HG03469 (cell line): ENCODE measurements at regions not wholly inside any gene's neighbourhood (a gene's known extent, or its start where the extent isn't known, plus 50 kb on each side); places are given as distances from the start of the nearest gene placed in this dataset.
"Not testable (repeated sequence)": the region's sequence is repeated elsewhere in the genome, so short reads cannot be mapped to it uniquely, and the experiment has no call there.

Experiments
- ATAC-seq: cut with Tn5 transposase; IDR thresholded peaks from one replicate; pipeline ENCODE4 v1.9.1; 2021; ENCODE audit warnings: mild to moderate bottlenecking, moderate library complexity, moderate number of reproducible peaks; ENCODE audit not compliant: unreplicated experiment

- ATAC-seq, result no peak
These were observed 981.0 kb upstream of the HS3ST1 start for GRCh38 chr4:12409507-12410190.

- ATAC-seq, result no peak
These were observed 979.7 kb upstream of the HS3ST1 start for GRCh38 chr4:12408364-12408763.

DNA sequence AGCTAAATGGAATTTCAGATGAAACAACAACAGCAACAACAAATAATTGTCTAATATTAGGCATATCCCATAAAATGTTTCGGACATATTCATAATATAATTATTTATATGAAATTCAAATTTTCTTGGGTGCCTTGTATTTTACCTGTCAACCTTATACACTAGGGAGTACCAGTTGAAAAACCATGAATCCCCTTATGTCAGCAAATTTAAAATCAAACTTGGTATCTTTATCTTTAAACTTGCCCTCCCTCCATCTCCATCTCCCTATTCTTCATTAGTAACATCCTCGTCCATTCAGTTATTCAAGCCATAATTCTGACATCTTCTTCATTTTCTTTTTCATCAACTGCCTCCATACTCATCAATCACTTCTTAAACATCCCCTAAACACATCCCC, 974.5 kb upstream of the HS3ST1 start:
- no peak for ATAC-seq

DNA sequence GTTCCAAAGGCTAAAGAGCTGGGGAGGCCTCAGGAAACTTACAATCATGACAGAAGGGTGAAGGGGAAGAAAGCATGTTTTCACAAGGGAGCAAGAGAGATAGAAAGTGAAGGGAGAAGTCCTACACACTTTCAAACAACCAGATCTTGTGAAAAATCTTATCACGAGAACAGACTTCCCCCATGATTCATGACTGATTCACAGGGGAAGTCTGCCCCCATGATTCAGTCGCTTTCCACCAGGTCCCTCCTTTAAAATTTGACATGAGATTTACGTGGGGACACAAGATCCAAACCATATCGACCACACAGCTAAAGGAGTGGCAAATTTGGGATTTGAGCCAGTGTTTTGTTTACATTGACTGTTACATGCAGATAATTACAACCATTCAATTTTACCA, 971.1 kb upstream of the HS3ST1 start:
- no peak for ATAC-seq

GRCh38 chr4:12393631-12394262, 965.1 kb upstream of the HS3ST1 start:
- ATAC-seq, result no peak

DNA sequence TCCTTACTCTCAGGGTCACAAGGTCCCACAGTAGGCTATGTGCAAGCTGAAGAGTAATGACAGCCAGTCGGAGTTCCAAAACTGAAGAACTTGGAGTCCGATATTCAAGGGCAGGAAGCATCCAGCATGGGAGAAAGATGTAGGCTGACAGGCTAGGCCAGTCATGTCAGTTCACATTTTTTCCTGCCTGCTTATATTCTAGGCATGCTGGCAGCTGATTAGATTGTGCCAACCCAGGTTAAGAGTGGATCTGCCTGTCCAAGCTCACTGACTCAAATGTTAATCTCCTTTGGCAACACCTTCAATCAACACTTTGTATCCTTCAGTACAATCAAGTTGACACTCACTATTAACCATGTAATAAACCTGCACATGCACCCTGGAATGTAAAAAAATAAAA, 960.9 kb upstream of the HS3ST1 start:
- ATAC-seq, result no peak

DNA sequence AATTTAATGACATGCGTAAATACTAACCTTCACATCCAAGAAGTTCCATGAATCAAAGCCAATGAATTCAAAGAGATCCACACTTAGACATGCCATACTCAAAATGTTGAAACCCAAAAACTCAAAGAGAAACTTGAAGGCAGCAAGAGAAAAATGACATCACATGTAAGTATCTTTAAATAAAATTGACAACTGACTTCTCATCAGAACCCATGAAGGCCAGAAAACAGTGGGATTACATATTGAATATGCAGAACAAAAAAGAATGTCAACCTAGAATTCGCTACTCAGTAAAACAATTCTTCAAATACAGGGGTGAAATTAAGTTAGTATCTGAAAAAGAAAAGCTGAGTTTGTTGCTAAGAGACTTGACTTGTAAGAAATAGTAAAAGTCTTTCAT, 953.9 kb upstream of the HS3ST1 start:
- ATAC-seq, result no peak

DNA sequence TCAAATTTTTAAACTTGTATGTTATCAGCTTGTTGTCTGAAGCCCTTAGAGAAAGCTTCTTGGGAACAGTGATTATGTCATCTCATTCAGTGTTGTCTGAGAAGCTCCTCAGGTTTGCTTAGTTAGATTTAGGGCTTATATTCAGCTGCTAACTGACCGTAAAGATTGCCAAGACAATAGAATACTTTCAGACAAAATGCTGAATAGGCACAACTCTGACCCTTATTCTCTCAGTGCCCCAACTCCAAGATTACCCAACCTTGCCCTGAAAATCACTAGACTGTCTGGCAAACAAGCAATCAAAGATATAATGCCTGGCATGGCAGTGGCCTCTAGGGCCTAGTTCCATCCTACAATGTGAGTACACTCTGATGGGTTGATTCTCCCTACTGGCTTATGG, 950.5 kb upstream of the HS3ST1 start:
- ATAC-seq, result no peak

DNA sequence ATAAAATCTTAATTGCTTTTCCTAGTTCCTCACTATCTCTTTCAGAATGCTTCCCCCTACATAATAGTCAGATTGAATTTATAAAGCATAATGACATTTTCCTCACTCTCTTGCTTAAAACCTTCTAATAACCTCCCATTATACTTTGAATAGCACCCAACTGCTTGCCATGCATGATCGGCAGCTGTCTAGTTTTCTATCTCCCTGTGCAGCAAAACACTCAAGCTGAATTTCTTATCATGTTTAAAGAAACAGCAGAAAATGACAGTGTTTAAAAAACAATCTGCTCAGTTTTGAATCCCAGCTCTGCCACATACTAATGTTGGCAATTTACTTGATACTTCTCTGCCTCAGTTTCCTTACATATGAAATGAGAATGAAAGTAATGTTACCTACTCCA, 947.1 kb upstream of the HS3ST1 start:
- ATAC-seq, result no peak

DNA sequence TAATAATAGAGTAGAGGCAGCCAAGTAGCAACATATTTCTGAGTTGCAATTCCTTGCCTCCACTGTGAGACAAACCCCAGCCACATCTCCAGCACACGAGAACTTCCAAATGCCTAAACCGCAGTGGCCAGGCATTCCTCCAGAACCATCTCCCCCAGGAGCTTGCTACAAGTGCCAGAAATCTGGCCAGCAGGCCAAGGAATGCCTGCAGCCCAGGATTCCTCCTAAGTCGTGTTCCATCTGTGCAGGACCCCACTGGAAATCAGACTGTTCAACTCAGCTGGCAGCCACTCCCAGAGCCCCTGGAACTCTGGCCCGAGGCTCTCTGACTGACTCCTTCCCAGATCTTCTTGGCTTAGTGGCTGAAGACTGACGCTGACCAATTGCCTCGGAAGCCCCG, 937.2 kb upstream of the HS3ST1 start:
- ATAC-seq, result not testable (repeated sequence)

DNA sequence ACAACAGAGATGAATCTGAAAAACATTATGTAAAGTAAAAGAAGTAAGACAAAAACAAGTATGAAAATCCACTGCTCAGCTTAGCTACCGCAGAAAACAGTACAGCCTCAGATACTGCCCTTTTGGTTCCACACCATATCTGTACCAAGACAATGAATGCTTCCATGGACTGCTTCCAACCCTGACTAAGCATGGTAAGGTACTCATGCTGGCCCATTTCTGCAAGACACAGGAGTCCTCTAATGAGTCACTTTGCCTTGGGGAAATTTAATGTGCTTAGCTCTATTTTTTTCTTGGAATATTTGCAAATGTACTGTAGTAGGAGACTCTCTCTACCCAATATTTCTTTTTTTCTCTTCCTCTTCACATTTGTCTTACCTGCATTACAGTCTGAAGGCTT, 931.7 kb upstream of the HS3ST1 start:
- no peak for ATAC-seq

DNA sequence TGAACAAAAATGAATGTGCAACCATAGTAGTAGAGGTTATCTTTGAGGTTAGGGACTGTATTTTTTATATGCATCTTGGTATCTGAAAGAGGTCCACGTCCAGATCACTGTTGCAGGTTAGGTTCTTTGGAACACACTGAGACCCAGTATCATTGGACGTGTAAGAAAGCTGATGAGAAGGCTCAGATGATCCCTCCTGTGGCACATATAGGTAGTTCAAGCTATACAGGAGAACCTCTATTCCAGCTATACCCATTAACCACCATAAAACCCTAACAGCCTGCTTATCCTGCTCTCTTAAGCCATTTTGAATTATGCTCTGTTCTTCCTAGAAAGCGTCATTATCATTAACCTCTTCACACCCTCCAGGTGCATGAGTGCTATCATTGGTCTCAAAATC, 930.7 kb upstream of the HS3ST1 start:
- ATAC-seq, result no peak

GRCh38 chr4:12333083-12333482, 904.4 kb upstream of the HS3ST1 start:
- ATAC-seq, result not testable (repeated sequence)

GRCh38 chr4:12324965-12325364, 896.3 kb upstream of the HS3ST1 start:
- ATAC-seq, result no peak

- ATAC-seq, result no peak
These were observed 891.1 kb upstream of the HS3ST1 start for GRCh38 chr4:12319765-12320164.

DNA sequence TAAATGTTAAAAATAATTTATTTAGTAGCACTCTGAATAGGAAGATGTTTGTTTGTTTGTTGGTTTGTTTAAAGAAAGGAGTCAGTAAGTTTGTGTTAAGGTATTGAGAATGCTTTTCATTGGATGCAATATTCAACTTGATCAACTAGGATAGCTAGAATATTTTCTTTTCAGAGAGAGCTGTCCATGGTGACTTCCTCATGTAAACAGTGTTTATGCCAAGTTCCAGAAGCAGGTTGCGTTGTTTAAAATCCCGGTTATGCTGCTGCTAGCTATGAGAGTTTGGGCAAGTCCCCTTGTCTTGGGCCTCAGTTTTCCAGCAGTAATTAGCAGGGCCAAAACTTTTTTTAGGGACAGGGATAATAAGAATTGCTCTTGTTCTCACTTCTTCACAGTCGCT, 876.2 kb upstream of the HS3ST1 start:
- no peak for ATAC-seq

- no peak for ATAC-seq
These were observed 867.7 kb upstream of the HS3ST1 start for GRCh38 chr4:12296366-12296765.

DNA sequence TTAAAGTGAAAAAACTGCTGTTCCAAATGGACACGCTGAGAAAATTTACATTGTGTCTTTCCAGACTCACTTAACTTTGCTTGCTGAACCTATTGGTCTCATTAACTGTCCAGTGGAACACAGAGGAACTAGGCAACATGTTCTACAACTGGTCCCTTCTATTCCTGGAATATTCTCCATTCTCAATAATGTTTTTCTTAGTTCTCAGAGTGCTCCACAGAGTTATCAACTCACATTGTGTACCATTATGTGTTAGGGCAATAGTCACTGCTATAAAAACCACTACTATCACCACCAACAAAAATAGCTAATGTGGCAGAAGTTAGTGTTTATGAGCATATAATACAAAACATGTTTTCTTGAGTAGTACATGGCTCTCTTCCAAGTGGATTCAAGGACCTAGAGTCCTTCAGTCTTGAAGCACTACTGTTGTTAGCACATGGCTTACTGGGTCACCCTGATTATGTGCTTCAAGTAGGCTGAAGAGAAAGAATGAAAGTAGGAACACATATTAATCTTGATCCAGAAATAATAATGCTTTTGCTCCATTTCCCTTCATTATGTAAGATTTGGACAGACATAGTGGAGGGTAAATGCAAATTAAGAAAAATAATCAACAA, 865.3 kb upstream of the HS3ST1 start:
- ATAC-seq, result no peak

DNA sequence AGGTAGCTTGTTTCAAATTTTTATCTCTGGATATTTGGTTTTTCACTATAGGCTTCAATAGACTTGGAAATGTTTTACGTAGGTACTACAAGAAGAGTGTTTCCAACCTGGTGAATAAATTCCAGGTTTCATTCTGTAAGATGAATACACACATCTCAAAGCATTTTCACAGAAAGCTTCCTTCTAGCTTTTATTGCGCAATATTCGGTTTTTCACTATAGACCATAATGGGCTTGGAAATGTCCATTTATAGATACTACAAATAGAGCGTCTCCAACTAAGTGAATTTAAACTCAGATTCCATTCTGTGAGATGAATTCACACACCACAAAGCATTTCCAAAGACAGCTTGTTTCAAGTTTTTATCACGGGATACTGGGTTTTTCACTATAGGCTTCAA, 857.7 kb upstream of the HS3ST1 start:
- no peak for ATAC-seq

DNA sequence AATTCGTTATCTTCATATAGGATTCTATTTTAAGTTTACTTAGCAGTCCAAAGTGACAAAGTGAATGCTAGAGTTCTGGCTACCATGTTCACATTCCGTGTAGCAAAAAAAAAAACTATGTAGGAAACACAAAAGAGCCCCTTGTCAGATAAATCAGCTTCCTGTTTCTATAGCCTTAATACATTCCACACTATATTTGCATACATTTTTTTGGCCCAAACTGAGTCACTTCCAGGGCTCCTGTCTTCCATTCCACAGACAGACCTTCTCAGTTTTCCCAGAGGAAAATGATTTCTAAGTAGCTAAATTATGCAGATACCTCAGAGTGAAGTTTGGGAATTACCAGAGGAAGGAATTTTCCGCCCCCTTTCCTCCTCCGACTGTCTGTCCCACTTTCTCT, 841.9 kb upstream of the HS3ST1 start:
- no peak for ATAC-seq

DNA sequence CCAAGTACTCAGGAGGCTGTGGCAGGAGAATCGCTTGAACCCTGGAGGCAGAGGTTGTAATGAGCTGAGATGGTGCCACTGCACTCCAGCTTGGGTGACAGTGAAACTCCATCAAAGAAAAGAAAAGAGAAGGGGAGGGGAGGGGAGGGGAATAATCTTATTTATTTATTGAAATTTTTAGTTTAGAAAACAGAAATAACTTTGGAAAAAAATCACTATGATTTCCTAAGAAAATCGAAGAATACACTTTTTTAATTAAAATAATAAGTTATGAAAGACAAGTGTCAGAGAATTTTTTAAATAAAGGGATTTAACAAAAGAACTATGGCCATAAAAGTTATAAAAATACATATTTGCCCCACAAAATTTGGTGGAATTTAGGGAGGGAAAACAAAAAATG, 836.9 kb upstream of the HS3ST1 start:
- no peak for ATAC-seq

GRCh38 chr4:12260453-12260852, 831.8 kb upstream of the HS3ST1 start:
- no peak for ATAC-seq
